GM12874 (cell line): ENCODE measurements at regions not wholly inside any gene's neighbourhood (a gene's known extent, or its start where the extent isn't known, plus 50 kb on each side); places are given as distances from the start of the nearest gene placed in this dataset.

ENCODE experiments used
- CTCF ChIP-seq: IDR thresholded peaks from 2 replicates; pipeline ENCODE4 v1.5.1; 2011; ENCODE audit warnings: low read depth, mild to moderate bottlenecking, control low read depth, low read length, moderate library complexity; ENCODE audit not compliant: insufficient read depth

- no peak for TF ChIP-seq CTCF
Observed at GRCh38 chr16:6144463-6144862, 1046.9 kb upstream of the EEF2KMT start.

GRCh38 chr16:6143020-6143419 lies 1045.4 kb upstream of the EEF2KMT start:
- no peak for TF ChIP-seq CTCF

- no peak for TF ChIP-seq CTCF
Observed at GRCh38 chr16:6133009-6133557, 1035.5 kb upstream of the EEF2KMT start.

DNA sequence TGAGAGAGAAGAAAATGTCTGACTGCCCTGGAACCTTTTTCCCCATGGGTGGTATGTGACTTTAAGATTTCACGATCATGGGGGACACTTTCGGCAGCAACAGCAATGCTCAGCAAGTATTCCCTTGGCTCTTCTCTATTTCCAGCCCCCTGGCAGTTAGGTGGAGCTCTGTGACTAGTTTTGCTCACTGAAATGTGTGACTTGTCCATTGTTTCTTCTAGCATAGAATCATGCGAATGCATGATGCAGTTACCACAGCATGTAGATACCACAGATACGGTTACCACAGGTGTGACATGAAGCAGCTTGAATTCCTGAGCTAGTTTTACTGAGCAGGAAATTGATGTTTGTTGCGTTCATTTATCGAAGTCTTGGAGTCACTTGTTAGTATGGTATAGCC lies 1034.5 kb upstream of the EEF2KMT start:
- no peak for TF ChIP-seq CTCF

DNA sequence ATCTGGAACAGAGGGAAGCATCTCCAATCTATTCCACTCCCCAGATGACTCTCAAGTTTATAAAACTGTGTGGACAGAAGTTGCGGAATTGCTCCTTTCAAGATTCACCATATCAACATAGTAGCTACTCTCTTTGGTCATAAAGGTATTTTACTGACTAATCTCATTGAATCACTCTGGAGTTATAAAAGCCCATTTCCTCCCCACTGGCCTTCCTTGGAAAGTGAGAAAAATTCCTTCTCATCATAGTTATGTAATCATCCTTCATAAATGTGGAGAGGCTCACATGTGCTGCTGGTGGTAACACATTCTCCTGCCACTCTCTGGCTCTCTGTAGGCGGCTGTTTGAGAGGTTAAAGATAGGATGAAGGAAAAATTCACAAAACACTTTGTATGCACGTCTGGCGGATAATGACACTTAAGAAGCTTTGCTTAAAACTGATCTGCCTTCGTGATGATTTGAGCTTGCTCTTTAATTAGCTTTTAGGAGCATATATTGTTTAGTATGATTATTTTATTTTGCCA lies 1034.0 kb upstream of the EEF2KMT start:
- TF ChIP-seq CTCF: no peak

DNA sequence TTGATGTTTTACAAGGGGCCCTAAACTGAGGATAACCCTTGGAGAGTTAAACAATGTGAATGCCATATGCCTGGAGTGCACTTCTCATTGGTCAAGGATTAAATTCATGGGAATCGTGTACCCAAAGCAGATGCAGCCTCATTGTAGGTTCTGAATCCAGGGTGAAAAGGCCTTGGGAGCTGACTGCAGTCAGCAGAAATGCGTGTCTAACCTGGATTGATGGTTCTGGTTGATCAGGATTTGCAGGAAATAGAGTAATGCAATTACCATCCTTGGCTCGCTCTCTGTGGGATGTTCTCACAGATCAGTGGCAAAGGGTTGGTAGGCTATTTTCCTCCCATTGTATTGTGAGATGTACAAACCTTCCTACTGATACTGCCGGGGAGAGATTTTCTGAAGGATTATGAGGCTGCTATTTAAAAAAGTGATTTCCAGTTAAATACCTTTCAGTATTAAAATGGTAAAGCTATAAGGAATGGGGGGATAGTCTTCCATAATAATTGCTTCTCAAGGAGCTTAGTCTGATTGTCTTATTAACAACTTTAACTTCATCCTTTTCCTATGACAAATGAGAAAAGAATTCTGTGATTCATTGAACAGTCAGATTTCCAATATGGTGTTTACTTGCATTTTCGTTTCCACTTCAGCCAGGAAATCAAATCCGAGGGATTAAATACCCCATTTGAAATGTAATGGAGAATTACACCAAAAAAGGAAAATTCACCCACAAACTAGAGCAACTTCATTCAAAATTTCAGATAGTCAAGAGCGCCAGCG lies 1028.1 kb upstream of the EEF2KMT start:
- no peak for TF ChIP-seq CTCF

- no peak for TF ChIP-seq CTCF
Observed at GRCh38 chr16:6124136-6124535, 1026.5 kb upstream of the EEF2KMT start.
